Activated B cell treated with CpG ODN at 0.5 μM for 24 hours (primary cell): ENCODE measurements at regions not wholly inside any gene's neighbourhood (a gene's known extent, or its start where the extent isn't known, plus 50 kb on each side); places are given as distances from the start of the nearest gene placed in this dataset.

Source experiments
- ATAC-seq: fragments of 200-7000 bp; cut with Tn5 transposase; one replicate; pipeline ENCODE4 v1.10.0; 2021; ENCODE audit warnings: low read depth, mild to moderate bottlenecking, moderate library complexity
- CTCF ChIA-PET: fragments of 350-600 bp; sonication (Branson Sonifier 250); formaldehyde crosslinking; loops from one replicate; lab custom pipeline; 2021; ENCODE audit warnings: antibody characterized with exemption; lab: Charles Lee
- POLR2A ChIA-PET: fragments of 350-600 bp; sonication (Branson Sonifier 250); formaldehyde crosslinking; loops from one replicate; lab custom pipeline; 2021; ENCODE audit warnings: antibody characterized with exemption; lab: Charles Lee
- DNase-seq: peaks from one replicate; pipeline ENCODE4 v3.0.0; 2022
- H3K27ac Mint-ChIP-seq: one replicate; pipeline ENCODE4 v1.8.0; 2020; ENCODE audit warnings: mixed read lengths
- H3K27me3 Mint-ChIP-seq: one replicate; pipeline ENCODE4 v1.8.0; 2021; ENCODE audit warnings: mixed read lengths
- H3K36me3 Mint-ChIP-seq: one replicate; pipeline ENCODE4 v1.8.0; 2021; ENCODE audit warnings: low read depth, mixed read lengths
- H3K4me1 Mint-ChIP-seq: one replicate; pipeline ENCODE4 v1.8.0; 2021; ENCODE audit warnings: mixed read lengths
- H3K4me3 Mint-ChIP-seq: one replicate; pipeline ENCODE4 v1.8.0; 2020; ENCODE audit warnings: mild to moderate bottlenecking, mixed read lengths
- H3K9me3 Mint-ChIP-seq: one replicate; pipeline ENCODE4 v1.8.0; 2020; ENCODE audit warnings: mixed read lengths
- intact Hi-C: fragments of 100-400 bp; cut with micrococcal nuclease; formaldehyde crosslinking; loops from one replicate; pipeline ENCODE4 v1.15.1; 2024
- TF ChIP-seq, protein P1 (sequence below): fragments of 200-600 bp; IDR thresholded peaks from one replicate; pipeline ENCODE4 v1.8.0; 2022; ENCODE audit warnings: antibody characterized with exemption, mild to moderate bottlenecking

DNA sequence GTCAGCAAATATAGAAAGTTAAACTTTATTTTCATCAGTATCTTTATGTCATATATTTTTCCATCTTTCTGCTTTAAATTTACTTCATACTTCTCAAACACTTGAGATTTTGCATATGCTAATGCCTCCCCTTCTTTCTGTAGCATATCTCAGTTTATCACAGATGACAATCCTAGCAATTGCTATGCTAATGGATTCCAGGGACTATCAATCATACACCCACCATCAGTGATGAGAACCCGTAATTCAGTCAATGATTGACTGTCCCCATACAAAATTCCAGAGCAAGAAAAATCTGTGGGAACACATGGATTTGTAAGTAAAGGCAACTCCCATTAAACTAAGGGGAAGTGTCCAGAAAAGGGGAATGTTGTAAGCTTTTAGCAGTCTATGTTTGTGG lies 432.4 kb upstream of the SEMA3D start:
- ChIA-PET CTCF (no interaction called here), POLR2A (no interaction called here)
- no peak for DNase-seq
- Mint-ChIP-seq H3K36me3 (no peaks in the 10 kb centered on the region), H3K4me1 (no peaks in the 10 kb centered on the region), H3K4me3 (no peak overlapping the region), H3K9me3 (no peaks in the 10 kb centered on the region), H3K27ac (no peak overlapping the region), H3K27me3 (no peaks in the 10 kb centered on the region)
- TF ChIP-seq, protein P1, sequence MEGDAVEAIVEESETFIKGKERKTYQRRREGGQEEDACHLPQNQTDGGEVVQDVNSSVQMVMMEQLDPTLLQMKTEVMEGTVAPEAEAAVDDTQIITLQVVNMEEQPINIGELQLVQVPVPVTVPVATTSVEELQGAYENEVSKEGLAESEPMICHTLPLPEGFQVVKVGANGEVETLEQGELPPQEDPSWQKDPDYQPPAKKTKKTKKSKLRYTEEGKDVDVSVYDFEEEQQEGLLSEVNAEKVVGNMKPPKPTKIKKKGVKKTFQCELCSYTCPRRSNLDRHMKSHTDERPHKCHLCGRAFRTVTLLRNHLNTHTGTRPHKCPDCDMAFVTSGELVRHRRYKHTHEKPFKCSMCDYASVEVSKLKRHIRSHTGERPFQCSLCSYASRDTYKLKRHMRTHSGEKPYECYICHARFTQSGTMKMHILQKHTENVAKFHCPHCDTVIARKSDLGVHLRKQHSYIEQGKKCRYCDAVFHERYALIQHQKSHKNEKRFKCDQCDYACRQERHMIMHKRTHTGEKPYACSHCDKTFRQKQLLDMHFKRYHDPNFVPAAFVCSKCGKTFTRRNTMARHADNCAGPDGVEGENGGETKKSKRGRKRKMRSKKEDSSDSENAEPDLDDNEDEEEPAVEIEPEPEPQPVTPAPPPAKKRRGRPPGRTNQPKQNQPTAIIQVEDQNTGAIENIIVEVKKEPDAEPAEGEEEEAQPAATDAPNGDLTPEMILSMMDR: no peak
- intact Hi-C loops: no loop called here
- no peak for ATAC-seq

GRCh38 chr7:85614684-85615083 lies 427.8 kb upstream of the SEMA3D start:
- ATAC-seq: no peak
- Mint-ChIP-seq H3K27me3 (no peaks in the 10 kb centered on the region), H3K27ac (no peak overlapping the region), H3K36me3 (no peaks in the 10 kb centered on the region), H3K9me3 (no peaks in the 10 kb centered on the region), H3K4me1 (no peaks in the 10 kb centered on the region), H3K4me3 (no peak overlapping the region)
- ChIA-PET CTCF (no interaction called here), POLR2A (no interaction called here)
- TF ChIP-seq, protein P1: no peak
- DNase-seq: no peak
- intact Hi-C loops: no loop called here

DNA sequence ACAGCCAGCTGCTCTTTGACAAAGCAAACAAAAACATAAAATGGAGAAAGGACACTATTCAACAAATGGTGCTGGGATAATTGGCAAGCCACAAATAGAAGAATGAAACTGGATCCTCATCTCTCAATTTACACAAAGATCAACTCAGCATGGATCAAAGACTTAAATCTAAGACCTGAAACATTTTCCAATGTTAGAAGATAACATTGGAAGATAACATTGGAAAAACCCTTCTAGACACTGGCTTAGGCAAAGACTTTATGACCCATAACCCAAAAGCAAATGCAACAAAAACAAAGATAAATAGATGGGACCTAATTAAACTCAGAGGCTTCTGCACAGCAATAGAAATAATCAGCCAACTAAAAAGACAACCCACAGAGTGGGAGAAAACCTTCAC lies 425.7 kb upstream of the SEMA3D start:
- ATAC-seq: no peak
- Mint-ChIP-seq H3K4me3 (no peak overlapping the region), H3K27me3 (no peaks in the 10 kb centered on the region), H3K27ac (no peak overlapping the region), H3K9me3 (no peaks in the 10 kb centered on the region), H3K36me3 (no peaks in the 10 kb centered on the region), H3K4me1 (no peaks in the 10 kb centered on the region)
- intact Hi-C loops: no loop called here
- POLR2A ChIA-PET: no interaction called here
- no peak for DNase-seq
- TF ChIP-seq, protein P1: no peak
- CTCF ChIA-PET: no interaction called here

GRCh38 chr7:85608804-85609203 lies 421.9 kb upstream of the SEMA3D start:
- ChIA-PET CTCF (no interaction called here), POLR2A (no interaction called here)
- intact Hi-C loops: no loop called here
- no peaks in the 10 kb centered on the region for H3K27me3 Mint-ChIP-seq
- peaks cover 2% of the 10 kb centered on the region for H3K9me3 Mint-ChIP-seq
- H3K36me3 Mint-ChIP-seq: no peaks in the 10 kb centered on the region
- DNase-seq (no peak), ATAC-seq (no peak)
- TF ChIP-seq, protein P1: no peak
- H3K4me3 Mint-ChIP-seq: no peak overlapping the region
- H3K27ac Mint-ChIP-seq: no peak overlapping the region
- H3K4me1 Mint-ChIP-seq: no peaks in the 10 kb centered on the region

- CTCF ChIA-PET: no interaction called here
These were observed 415.3 kb upstream of the SEMA3D start for GRCh38 chr7:85602196-85602595.

More at GRCh38 chr7:85602196-85602595, 415.3 kb upstream of the SEMA3D start:
- POLR2A ChIA-PET: no interaction called here
- Mint-ChIP-seq H3K4me1 (no peaks in the 10 kb centered on the region), H3K36me3 (no peaks in the 10 kb centered on the region), H3K27me3 (no peaks in the 10 kb centered on the region), H3K27ac (no peak overlapping the region), H3K9me3 (peaks cover 2% of the 10 kb centered on the region), H3K4me3 (no peak overlapping the region)
- intact Hi-C loops: no loop called here
- ATAC-seq: no peak
- TF ChIP-seq, protein P1: no peak
- DNase-seq: no peak
